HK-2 (cell line): ENCODE measurements at regions not wholly inside any gene's neighbourhood (a gene's known extent, or its start where the extent isn't known, plus 50 kb on each side); places are given as distances from the start of the nearest gene placed in this dataset.

Experiments used
- DNase-seq: peaks from one replicate; pipeline ENCODE4 v3.0.0-alpha.2; 2018; ENCODE audit not compliant: unreplicated experiment

GRCh38 chr6:105452924-105453756, 50.3 kb upstream of the PREP start:
- no peak for DNase-seq
